ENCODE measurements at regions not wholly inside any gene's neighbourhood (a gene's known extent, or its start where the extent isn't known, plus 50 kb on each side); places are given as distances from the start of the nearest gene placed in this dataset.

- TF ChIP-seq CTCF (IDR thresholded peaks at IDR 0.05) (no peak), POLR2A (IDR thresholded peaks at IDR 0.05) (no peak)
Measured at GRCh38 chr2:57622009-57622408, 424.6 kb upstream of the VRK2 start.
